ENCODE measurements at regions not wholly inside any gene's neighbourhood (a gene's known extent, or its start where the extent isn't known, plus 50 kb on each side); places are given as distances from the start of the nearest gene placed in this dataset.

DNA sequence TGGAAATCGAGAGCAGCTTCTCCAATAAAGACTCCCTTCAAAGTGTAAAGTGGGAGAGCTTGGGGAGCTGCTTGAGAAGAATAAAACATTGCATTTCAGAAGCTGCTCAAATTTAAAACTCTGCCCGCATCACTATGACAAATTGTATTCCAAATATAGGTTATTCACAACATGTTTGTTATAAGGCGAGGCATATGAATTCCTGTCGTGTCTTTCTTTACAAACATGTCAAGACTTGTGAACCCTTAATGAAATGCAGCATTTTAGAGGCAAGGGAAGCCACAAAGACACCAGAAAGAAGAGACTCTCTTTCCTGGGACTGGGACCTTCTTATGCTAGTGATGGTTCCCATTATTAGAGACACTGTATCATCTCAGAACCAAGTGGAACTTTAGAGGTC, 311.2 kb downstream of the DHX15 start:
- CTCF ChIA-PET (ENCODE audit: unreplicated experiment) = no interaction called here
- BruUV-seq (replicated peaks) = no TSS peak
- H3K27ac ChIP-seq (ENCODE audit: low read depth, low read length, poor library complexity, severe bottlenecking) = no peak overlapping the region
- TF ChIP-seq, protein P1, sequence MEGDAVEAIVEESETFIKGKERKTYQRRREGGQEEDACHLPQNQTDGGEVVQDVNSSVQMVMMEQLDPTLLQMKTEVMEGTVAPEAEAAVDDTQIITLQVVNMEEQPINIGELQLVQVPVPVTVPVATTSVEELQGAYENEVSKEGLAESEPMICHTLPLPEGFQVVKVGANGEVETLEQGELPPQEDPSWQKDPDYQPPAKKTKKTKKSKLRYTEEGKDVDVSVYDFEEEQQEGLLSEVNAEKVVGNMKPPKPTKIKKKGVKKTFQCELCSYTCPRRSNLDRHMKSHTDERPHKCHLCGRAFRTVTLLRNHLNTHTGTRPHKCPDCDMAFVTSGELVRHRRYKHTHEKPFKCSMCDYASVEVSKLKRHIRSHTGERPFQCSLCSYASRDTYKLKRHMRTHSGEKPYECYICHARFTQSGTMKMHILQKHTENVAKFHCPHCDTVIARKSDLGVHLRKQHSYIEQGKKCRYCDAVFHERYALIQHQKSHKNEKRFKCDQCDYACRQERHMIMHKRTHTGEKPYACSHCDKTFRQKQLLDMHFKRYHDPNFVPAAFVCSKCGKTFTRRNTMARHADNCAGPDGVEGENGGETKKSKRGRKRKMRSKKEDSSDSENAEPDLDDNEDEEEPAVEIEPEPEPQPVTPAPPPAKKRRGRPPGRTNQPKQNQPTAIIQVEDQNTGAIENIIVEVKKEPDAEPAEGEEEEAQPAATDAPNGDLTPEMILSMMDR (conservative IDR thresholded peaks at IDR 0.05; ENCODE audit: low read length) = no peak
- TF ChIP-seq EZH2phosphoT487 (IDR thresholded peaks at IDR 0.05; ENCODE audit: borderline replicate concordance, low read depth, low read length) = no peak
- no peak overlapping the region for H2AFZ ChIP-seq (ENCODE audit: low read length)
- intact Hi-C loops (cut with micrococcal nuclease; ENCODE audit: unreplicated experiment) = no loop called here
- no peaks in the 10 kb centered on the region for H3K4me1 ChIP-seq (ENCODE audit: insufficient read depth, low read length, poor library complexity, severe bottlenecking)
- H4K20me1 ChIP-seq (ENCODE audit: insufficient read depth, low read length) = no peaks in the 10 kb centered on the region
- POLR2A ChIA-PET = interaction anchor here (0.7 kb wide), 1 partner anchor 36 kb away, joined by 3 read pairs; no protein-coding TSS in a partner anchor
- H3K36me3 ChIP-seq (ENCODE audit: insufficient read depth, low read length) = no peaks in the 10 kb centered on the region
- no peaks in the 10 kb centered on the region for H3K9me2 ChIP-seq (ENCODE audit: insufficient read depth, low read length)
- H3K4me3 ChIP-seq (ENCODE audit: low read depth, low read length, poor library complexity, severe bottlenecking) = no peak overlapping the region
- H3K79me2 ChIP-seq (ENCODE audit: insufficient read depth, low read depth, low read length) = no peaks in the 10 kb centered on the region
- no peaks in the 10 kb centered on the region for H3K9me3 ChIP-seq (ENCODE audit: low read length)
- H3K4me2 ChIP-seq (ENCODE audit: low read length) = no peak overlapping the region
- no peak for DNase-seq (ENCODE audit: low spot score)

DNA sequence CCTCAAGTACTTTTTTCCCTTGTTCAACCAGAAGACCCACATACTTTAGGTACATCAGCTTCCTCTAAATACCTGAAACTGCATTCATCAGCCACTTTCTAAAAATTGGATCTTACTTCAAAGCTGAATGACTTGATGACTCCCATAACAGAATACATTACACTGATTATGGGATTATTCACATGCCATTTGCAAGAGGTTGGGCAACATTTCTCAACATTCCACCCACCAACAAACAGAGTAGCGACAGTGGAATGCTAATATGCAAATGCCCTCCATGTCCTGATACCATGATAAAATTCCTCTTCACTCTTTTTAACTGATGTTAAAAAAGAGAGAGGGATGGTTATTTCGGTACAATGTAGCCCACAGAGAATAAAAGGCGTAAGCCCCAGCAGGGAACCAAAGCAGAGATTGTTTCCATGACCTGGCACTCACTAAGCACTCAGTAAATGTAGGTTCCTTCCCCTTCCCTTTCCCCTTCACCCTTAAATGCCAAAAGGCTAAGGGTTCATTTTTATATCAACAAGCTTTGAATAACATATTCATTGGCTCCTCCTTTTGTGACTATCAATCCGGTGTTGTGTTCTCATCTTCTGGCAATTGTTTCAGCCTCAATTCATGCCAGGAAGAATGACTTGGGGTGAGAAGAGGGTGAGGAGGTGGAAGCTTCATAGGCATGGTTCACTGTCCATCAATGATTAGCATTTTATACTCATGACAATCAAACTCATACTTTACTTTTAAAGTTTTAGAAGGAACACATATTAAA, 317.2 kb downstream of the DHX15 start:
- DNase-seq (ENCODE audit: low spot score) = no peak
- Histone ChIP-seq H3K9me3 (ENCODE audit: low read length) (no peaks in the 10 kb centered on the region), H4K20me1 (ENCODE audit: insufficient read depth, low read length) (no peaks in the 10 kb centered on the region), H3K4me1 (ENCODE audit: insufficient read depth, low read length, poor library complexity, severe bottlenecking) (no peaks in the 10 kb centered on the region), H3K4me3 (ENCODE audit: low read depth, low read length, poor library complexity, severe bottlenecking) (no peak overlapping the region), H3K36me3 (ENCODE audit: insufficient read depth, low read length) (no peaks in the 10 kb centered on the region), H2AFZ (ENCODE audit: low read length) (no peak overlapping the region), H3K27ac (ENCODE audit: low read depth, low read length, poor library complexity, severe bottlenecking) (no peak overlapping the region), H3K9me2 (ENCODE audit: insufficient read depth, low read length) (no peaks in the 10 kb centered on the region), H3K79me2 (ENCODE audit: insufficient read depth, low read depth, low read length) (no peaks in the 10 kb centered on the region), H3K4me2 (ENCODE audit: low read length) (no peak overlapping the region)
- no peak for TF ChIP-seq EZH2phosphoT487 (IDR thresholded peaks at IDR 0.05; ENCODE audit: borderline replicate concordance, low read depth, low read length)
- TF ChIP-seq, protein P1 (conservative IDR thresholded peaks at IDR 0.05; ENCODE audit: low read length) = no peak
- CTCF ChIA-PET (ENCODE audit: unreplicated experiment) = no interaction called here
- intact Hi-C loops (cut with micrococcal nuclease; ENCODE audit: unreplicated experiment) = no loop called here
- no TSS peak for BruUV-seq (replicated peaks)
- POLR2A ChIA-PET = no interaction called here

DNA sequence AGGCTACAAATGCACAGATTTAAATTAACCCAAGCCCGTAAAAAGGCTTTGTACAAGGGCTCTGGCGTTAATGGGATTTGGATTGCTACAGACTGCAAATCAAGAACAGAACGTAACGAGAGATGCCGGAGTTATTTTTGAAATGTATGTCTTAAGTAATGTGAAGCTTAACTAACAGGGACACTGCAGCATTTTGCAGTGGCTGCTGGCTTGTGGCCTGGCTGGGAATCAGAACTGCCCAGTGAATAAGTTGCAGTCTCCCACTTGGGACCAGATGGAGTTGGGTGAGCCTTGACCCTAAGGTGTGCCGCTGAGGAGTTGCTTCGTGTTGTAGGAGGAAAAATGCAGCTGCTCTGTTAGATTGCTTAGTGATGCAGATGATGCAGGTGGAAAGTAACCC, 318.4 kb downstream of the DHX15 start:
- ChIA-PET CTCF (ENCODE audit: unreplicated experiment) (no interaction called here), POLR2A (no interaction called here)
- TF ChIP-seq, protein P1 (conservative IDR thresholded peaks at IDR 0.05; ENCODE audit: low read length) = no peak
- TF ChIP-seq EZH2phosphoT487 (IDR thresholded peaks at IDR 0.05; ENCODE audit: borderline replicate concordance, low read depth, low read length) = no peak
- DNase-seq (ENCODE audit: low spot score) = no peak
- Histone ChIP-seq H3K9me2 (ENCODE audit: insufficient read depth, low read length) (no peaks in the 10 kb centered on the region), H3K4me2 (ENCODE audit: low read length) (no peak overlapping the region), H2AFZ (ENCODE audit: low read length) (no peak overlapping the region), H3K79me2 (ENCODE audit: insufficient read depth, low read depth, low read length) (no peaks in the 10 kb centered on the region), H3K4me1 (ENCODE audit: insufficient read depth, low read length, poor library complexity, severe bottlenecking) (no peaks in the 10 kb centered on the region), H4K20me1 (ENCODE audit: insufficient read depth, low read length) (no peaks in the 10 kb centered on the region), H3K27ac (ENCODE audit: low read depth, low read length, poor library complexity, severe bottlenecking) (no peak overlapping the region), H3K36me3 (ENCODE audit: insufficient read depth, low read length) (no peaks in the 10 kb centered on the region), H3K9me3 (ENCODE audit: low read length) (no peaks in the 10 kb centered on the region), H3K4me3 (ENCODE audit: low read depth, low read length, poor library complexity, severe bottlenecking) (no peak overlapping the region)
- intact Hi-C loops (cut with micrococcal nuclease; ENCODE audit: unreplicated experiment) = no loop called here
- no TSS peak for BruUV-seq (replicated peaks)
